Loucy (cell line): ENCODE measurements at regions not wholly inside any gene's neighbourhood (a gene's known extent, or its start where the extent isn't known, plus 50 kb on each side); places are given as distances from the start of the nearest gene placed in this dataset.

Source experiments
- EZH2phosphoT487 ChIP-seq: fragments of 200-600 bp; IDR thresholded peaks from 2 replicates; pipeline ENCODE4 v1.6.1; 2018; ENCODE audit warnings: antibody characterized with exemption, mild to moderate bottlenecking, moderate library complexity, borderline replicate concordance
- TF ChIP-seq, protein P1 (sequence below): fragments of 200-600 bp; sonication (generic); conservative IDR thresholded peaks from 2 replicates; pipeline ENCODE4 v1.5.1; 2014; ENCODE audit warnings: mild to moderate bottlenecking, antibody characterized with exemption, low read length

DNA sequence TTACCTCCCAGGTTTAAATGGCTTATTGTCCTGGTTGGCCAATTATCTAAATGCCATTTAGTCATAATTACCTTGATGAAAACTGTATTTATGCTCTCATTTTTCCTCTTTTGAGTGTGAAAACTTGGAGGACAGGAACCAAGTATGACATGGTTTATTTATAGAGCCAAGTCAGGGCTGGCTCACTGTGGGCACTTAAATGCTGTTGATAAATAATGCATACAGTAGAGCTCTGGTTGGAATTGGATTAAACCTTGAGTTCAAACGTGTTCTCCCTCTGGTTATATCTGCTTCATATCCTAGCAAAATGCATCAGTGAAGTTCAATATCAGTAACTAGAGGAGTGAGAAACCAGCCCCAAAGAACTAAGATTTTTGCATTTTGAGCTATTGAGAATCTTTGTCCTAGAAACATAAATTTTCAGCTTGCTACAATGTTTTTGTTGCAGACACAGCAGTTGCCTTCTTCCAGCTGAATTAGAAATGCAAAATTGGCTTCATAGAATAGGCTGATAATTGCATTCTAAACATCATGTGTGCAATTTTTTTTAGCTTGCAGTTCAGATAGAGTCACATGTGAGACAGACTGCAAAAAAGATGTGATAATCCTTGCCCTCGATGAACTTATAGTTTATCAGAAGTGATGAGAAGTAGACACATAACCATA lies 255.8 kb downstream of the BTBD3 start:
- TF ChIP-seq, protein P1, sequence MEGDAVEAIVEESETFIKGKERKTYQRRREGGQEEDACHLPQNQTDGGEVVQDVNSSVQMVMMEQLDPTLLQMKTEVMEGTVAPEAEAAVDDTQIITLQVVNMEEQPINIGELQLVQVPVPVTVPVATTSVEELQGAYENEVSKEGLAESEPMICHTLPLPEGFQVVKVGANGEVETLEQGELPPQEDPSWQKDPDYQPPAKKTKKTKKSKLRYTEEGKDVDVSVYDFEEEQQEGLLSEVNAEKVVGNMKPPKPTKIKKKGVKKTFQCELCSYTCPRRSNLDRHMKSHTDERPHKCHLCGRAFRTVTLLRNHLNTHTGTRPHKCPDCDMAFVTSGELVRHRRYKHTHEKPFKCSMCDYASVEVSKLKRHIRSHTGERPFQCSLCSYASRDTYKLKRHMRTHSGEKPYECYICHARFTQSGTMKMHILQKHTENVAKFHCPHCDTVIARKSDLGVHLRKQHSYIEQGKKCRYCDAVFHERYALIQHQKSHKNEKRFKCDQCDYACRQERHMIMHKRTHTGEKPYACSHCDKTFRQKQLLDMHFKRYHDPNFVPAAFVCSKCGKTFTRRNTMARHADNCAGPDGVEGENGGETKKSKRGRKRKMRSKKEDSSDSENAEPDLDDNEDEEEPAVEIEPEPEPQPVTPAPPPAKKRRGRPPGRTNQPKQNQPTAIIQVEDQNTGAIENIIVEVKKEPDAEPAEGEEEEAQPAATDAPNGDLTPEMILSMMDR = no peak
- TF ChIP-seq EZH2phosphoT487 = no peak
